Stimulated activated CD8-positive, alpha-beta memory T cell treated with anti-CD3 and anti-CD28 coated beads, Interleukin-7, amount 100 ng/mL, for 1 hour (primary cell): ENCODE measurements at regions not wholly inside any gene's neighbourhood (a gene's known extent, or its start where the extent isn't known, plus 50 kb on each side); places are given as distances from the start of the nearest gene placed in this dataset.
A peak's percentile ranks its signal among the peaks of the same experiment; 100 is the strongest.

Experiments
- DNase-seq, 2 donors: peaks; one replicate each; pipeline ENCODE4 v3.0.0-alpha.2; 2020; ENCODE audit warnings: low read depth in 2 of 2

- no peak for DNase-seq
Observed at GRCh38 chr7:38070718-38071117, 107.3 kb upstream of the STARD3NL start.

GRCh38 chr7:38086857-38087256 lies 91.2 kb upstream of the STARD3NL start:
- no peak for DNase-seq

- no peak for DNase-seq
Observed at GRCh38 chr7:38102507-38102906, 75.5 kb upstream of the STARD3NL start.

- no peak for DNase-seq
Observed at GRCh38 chr7:38105874-38106483, 72.1 kb upstream of the STARD3NL start.

GRCh38 chr7:38107486-38107893 lies 70.6 kb upstream of the STARD3NL start:
- peak; percentile 23 to 48 for DNase-seq

GRCh38 chr7:38112075-38112474 lies 66.0 kb upstream of the STARD3NL start:
- DNase-seq = no peak

GRCh38 chr7:38120076-38120475 lies 58.0 kb upstream of the STARD3NL start:
- DNase-seq = no peak

GRCh38 chr7:38122501-38122900 lies 55.5 kb upstream of the STARD3NL start:
- no peak for DNase-seq

GRCh38 chr7:38123494-38123893 lies 54.6 kb upstream of the STARD3NL start:
- DNase-seq = no peak

GRCh38 chr7:38127216-38128207 lies 50.5 kb upstream of the STARD3NL start:
- DNase-seq = no peak
